Activated CD8-positive, alpha-beta T cell treated with anti-CD3 and anti-CD28 coated beads for 36 hours (primary cell): ENCODE measurements at regions not wholly inside any gene's neighbourhood (a gene's known extent, or its start where the extent isn't known, plus 50 kb on each side); places are given as distances from the start of the nearest gene placed in this dataset.

Source experiments
- ATAC-seq: fragments of 200-7000 bp; cut with Tn5 transposase; one replicate; pipeline ENCODE4 v1.10.0; 2021; ENCODE audit warnings: mild to moderate bottlenecking, moderate library complexity
- CTCF ChIA-PET: fragments of 350-600 bp; sonication (Branson Sonifier 250); formaldehyde crosslinking; loops from one replicate; lab custom pipeline; 2021; ENCODE audit warnings: antibody characterized with exemption; lab: Charles Lee
- POLR2A ChIA-PET: fragments of 350-600 bp; sonication (Branson Sonifier 250); formaldehyde crosslinking; loops from one replicate; lab custom pipeline; 2021; ENCODE audit warnings: antibody characterized with exemption; lab: Charles Lee
- DNase-seq: peaks from one replicate; pipeline ENCODE4 v3.0.0-alpha.2; 2020
- H3K27ac Mint-ChIP-seq: one replicate; pipeline ENCODE4 v1.8.0; 2021; ENCODE audit warnings: mild to moderate bottlenecking, mixed read lengths
- H3K27me3 Mint-ChIP-seq: one replicate; pipeline ENCODE4 v1.8.0; 2021; ENCODE audit warnings: mixed read lengths
- H3K36me3 Mint-ChIP-seq: one replicate; pipeline ENCODE4 v1.8.0; 2021; ENCODE audit warnings: low read depth, mixed read lengths
- H3K4me1 Mint-ChIP-seq: one replicate; pipeline ENCODE4 v1.8.0; 2021; ENCODE audit warnings: low read depth, mixed read lengths
- H3K4me3 Mint-ChIP-seq: one replicate; pipeline ENCODE4 v1.8.0; 2021; ENCODE audit warnings: mild to moderate bottlenecking, moderate library complexity, mixed read lengths
- H3K9me3 Mint-ChIP-seq: one replicate; pipeline ENCODE4 v1.8.0; 2021; ENCODE audit warnings: mixed read lengths
- CTCF ChIP-seq: fragments of 200-600 bp; IDR thresholded peaks from one replicate; pipeline ENCODE4 v1.8.0; 2022; ENCODE audit warnings: antibody characterized with exemption, mild to moderate bottlenecking
- intact Hi-C: fragments of 100-400 bp; cut with micrococcal nuclease; formaldehyde crosslinking; loops from one replicate; pipeline ENCODE4 v1.10.0; 2022

DNA sequence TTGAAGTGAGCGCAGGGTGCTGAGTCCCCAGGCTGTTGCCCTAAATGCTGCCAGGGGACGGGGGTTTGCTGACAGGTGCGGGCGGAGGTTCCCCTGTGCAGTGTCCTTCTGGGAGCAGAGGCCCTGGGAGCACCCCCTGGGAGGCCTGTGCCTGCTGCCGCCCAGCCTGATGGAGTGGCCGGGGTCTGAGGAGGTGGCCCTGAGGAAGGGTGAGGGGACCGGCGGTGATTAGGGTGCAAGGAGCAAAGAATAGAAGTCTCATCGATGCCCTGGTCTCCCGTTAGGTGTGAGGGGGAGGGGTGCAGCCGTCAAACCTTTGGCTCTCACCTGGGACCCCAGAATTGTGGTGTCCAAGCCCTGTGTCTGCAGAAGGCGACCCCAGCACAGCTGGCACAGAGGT, 1294.7 kb downstream of the BRD1 start:
- CTCF ChIA-PET: no interaction called here
- POLR2A ChIA-PET: no interaction called here

DNA sequence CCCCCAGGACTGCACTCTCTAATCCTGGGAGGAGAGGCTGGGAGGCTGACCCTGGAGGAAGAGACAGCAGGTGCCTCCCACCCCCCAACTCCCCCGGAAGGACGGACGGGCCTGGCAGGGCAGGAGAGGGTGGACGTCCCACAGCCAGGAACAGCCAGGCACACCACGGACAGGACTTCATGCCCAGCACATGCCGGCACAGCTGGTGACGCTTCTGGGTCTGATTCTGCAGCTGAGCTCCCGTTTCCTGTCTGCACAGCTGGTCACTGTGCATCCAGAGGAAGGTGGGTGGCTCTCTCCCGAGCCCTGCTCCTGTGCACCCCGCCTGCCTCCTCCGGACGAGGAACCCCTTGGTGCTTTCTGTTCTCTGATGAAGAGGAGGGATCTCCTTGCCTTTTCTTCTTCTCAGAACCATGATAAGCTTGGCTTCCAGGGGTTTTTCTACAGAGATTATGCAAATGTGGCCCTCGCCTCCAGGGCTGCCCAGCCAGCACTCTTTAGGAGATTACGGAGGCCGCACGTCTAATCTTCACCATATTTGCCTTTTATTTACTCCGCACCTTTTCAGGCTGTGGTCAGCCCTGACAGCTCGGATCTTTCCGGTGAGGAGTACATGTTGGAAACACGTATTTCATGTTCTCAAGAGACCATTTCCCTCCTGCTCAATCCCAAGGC, 1295.8 kb downstream of the BRD1 start:
- Mint-ChIP-seq H3K4me1 (no peaks in the 10 kb centered on the region), H3K27me3 (peaks cover 2% of the 10 kb centered on the region), H3K36me3 (no peaks in the 10 kb centered on the region), H3K27ac (no peak overlapping the region), H3K4me3 (no peak overlapping the region), H3K9me3 (no peaks in the 10 kb centered on the region)
- no peak for TF ChIP-seq CTCF
- ChIA-PET POLR2A (no interaction called here), CTCF (no interaction called here)
- ATAC-seq (no peak), DNase-seq (no peak)
- intact Hi-C loops: no loop called here

More for the DNA sequence above, 1294.7 kb downstream of the BRD1 start:
- Mint-ChIP-seq H3K36me3 (no peaks in the 10 kb centered on the region), H3K9me3 (no peaks in the 10 kb centered on the region), H3K4me1 (no peaks in the 10 kb centered on the region), H3K27ac (no peak overlapping the region), H3K27me3 (peaks cover 2% of the 10 kb centered on the region), H3K4me3 (no peak overlapping the region)
- no peak for TF ChIP-seq CTCF
- DNase-seq (no peak), ATAC-seq (no peak)
- intact Hi-C loops: no loop called here

- no peak for DNase-seq
- Mint-ChIP-seq H3K36me3 (no peaks in the 10 kb centered on the region), H3K27ac (no peak overlapping the region), H3K4me1 (no peaks in the 10 kb centered on the region), H3K27me3 (peaks cover 2% of the 10 kb centered on the region), H3K9me3 (no peaks in the 10 kb centered on the region), H3K4me3 (no peak overlapping the region)
- no peak for TF ChIP-seq CTCF
- ATAC-seq: no peak
- ChIA-PET POLR2A (no interaction called here), CTCF (no interaction called here)
- intact Hi-C loops: no loop called here
These were observed 1296.6 kb downstream of the BRD1 start for GRCh38 chr22:48531108-48531507.

DNA sequence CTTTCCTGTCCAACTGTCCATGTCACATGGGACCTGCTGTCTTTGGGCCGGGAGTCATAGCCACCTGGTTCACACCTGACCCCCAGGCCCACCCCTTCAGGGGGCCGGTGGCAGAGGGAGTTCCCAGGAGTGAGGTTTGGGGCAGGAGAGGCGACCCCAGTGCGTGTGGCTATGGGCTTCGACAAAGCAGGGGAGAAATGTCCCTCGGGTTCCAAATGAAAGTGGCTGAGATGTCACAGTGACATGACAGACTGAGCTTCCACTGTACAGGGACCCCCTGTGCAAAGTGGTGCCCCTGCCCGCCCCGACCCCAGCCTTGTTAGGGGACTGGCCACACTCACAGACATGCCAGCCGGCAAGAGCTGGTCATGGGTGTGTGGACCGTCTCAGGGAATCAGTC, 1297.0 kb downstream of the BRD1 start:
- CTCF ChIA-PET: no interaction called here
- H3K36me3 Mint-ChIP-seq: no peaks in the 10 kb centered on the region
- POLR2A ChIA-PET: no interaction called here
- DNase-seq (no peak), ATAC-seq (no peak)
- H3K9me3 Mint-ChIP-seq: no peaks in the 10 kb centered on the region
- no peaks in the 10 kb centered on the region for H3K4me1 Mint-ChIP-seq
- intact Hi-C loops: no loop called here
- no peak overlapping the region for H3K4me3 Mint-ChIP-seq
- H3K27ac Mint-ChIP-seq: no peak overlapping the region
- no peak for TF ChIP-seq CTCF
- H3K27me3 Mint-ChIP-seq: peaks cover 2% of the 10 kb centered on the region

DNA sequence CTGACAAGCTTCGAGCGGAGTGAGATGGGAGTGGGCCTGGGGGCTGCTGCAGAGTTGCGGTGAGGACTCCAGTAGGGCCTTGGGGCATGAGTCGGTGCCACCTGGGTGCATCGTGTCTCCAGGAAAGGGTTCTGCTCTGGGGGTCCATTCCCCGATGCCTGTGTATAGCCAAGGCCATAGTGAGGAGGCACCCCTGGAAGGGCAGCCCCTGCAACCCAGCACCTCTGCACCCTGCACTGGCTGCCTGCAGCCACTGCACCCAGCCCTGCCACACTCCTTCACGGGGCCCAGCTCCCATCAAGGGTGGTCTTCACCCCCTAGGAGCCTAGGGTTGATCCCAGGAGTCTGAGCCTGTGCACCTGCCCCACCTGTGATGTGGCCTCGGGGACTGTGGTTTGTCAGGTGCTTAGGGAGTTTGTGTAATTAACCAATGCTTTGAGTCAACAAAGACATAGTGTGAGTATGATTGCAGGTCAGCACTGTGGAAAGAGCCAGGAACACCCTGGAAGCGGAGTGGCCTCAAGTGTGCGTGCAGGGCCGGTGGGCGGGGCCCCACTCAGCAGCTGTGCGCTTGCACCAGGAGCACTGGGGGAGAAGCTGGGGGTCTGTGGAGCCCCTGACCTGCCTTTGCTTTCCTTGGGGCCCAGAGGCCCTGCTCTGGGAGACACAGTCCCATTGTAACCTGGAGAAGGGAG, 1299.3 kb downstream of the BRD1 start:
- Mint-ChIP-seq H3K27ac (no peak overlapping the region), H3K27me3 (peaks cover 2% of the 10 kb centered on the region), H3K4me1 (no peaks in the 10 kb centered on the region), H3K4me3 (no peak overlapping the region), H3K9me3 (no peaks in the 10 kb centered on the region), H3K36me3 (no peaks in the 10 kb centered on the region)
- ChIA-PET CTCF (no interaction called here), POLR2A (no interaction called here)
- intact Hi-C loops: no loop called here
- ATAC-seq (no peak), DNase-seq (no peak)
- TF ChIP-seq CTCF: no peak
